Colonic mucosa (tissue), 4 donors: ENCODE measurements at regions not wholly inside any gene's neighbourhood (a gene's known extent, or its start where the extent isn't known, plus 50 kb on each side); places are given as distances from the start of the nearest gene placed in this dataset.

ENCODE experiments used
- DNase-seq: peaks from one replicate; pipeline ENCODE4 v3.0.0-alpha.2; 2020
- H3K27ac ChIP-seq: fragments of 200-600 bp; one replicate; pipeline ENCODE4 v1.8.0; 2021
- H3K27me3 ChIP-seq: fragments of 200-600 bp; one replicate; pipeline ENCODE4 v1.8.0; 2021
- H3K36me3 ChIP-seq: fragments of 200-600 bp; one replicate; pipeline ENCODE4 v1.8.0; 2021
- H3K4me1 ChIP-seq: fragments of 200-600 bp; one replicate; pipeline ENCODE4 v1.8.0; 2021; ENCODE audit warnings: mild to moderate bottlenecking
- H3K4me3 ChIP-seq: fragments of 200-600 bp; one replicate; pipeline ENCODE4 v1.8.0; 2021
- H3K9ac ChIP-seq, 2 donors: one replicate each; pipeline ENCODE4 v1.7.0; 2013; ENCODE audit warnings: control low read depth in 2 of 2, low read depth in 2 of 2, low read length in 2 of 2
- H3K9me3 ChIP-seq: fragments of 200-600 bp; one replicate; pipeline ENCODE4 v1.8.0; 2021
- intact Hi-C: fragments of 100-400 bp; cut with DNase I; formaldehyde crosslinking; loops from one replicate; pipeline ENCODE4 v1.14.1; 2022
- TF ChIP-seq, protein P1 (sequence below): fragments of 200-600 bp; IDR thresholded peaks from one replicate; pipeline ENCODE4 v1.8.0; 2022; ENCODE audit warnings: antibody characterized with exemption, mild to moderate bottlenecking
- donor health status: healthy.
- donor health status: DM: no; HTN: no; CAD: no.
- donor health status: DM: no; HTN: no; CAD: no.

DNA sequence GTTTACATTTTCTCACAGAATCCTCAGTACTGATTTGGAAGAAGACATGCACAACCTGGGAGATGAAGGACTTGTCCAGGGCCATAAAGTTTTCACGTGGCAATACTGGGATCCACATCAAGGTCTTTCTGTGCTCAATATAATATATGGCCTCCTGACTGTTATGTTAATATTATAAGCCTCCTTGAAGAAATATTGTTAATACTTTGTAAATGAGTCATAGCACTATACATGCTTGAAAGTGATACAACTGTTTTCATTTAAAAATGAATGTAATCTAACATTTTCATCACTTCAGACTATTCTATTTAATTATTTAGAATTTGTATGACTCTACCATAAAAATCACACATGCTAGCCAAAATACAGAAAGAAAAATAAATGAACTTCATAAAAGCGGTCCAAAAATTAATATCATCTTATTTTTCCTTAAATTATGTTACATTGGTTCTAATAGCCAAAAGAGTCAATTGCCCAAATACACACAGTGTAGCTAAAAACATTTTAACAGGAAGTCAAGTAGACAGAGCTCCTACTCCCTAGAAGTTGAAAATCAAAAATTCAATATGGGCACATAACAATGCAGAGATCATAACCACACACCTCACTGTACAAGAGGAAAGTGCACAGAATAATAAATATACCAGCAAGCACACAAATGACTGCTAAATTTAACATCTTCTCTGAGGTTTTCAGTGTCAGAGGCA is 188.0 kb upstream of the HDDC2 start:
- intact Hi-C loops: no loop called here

DNA sequence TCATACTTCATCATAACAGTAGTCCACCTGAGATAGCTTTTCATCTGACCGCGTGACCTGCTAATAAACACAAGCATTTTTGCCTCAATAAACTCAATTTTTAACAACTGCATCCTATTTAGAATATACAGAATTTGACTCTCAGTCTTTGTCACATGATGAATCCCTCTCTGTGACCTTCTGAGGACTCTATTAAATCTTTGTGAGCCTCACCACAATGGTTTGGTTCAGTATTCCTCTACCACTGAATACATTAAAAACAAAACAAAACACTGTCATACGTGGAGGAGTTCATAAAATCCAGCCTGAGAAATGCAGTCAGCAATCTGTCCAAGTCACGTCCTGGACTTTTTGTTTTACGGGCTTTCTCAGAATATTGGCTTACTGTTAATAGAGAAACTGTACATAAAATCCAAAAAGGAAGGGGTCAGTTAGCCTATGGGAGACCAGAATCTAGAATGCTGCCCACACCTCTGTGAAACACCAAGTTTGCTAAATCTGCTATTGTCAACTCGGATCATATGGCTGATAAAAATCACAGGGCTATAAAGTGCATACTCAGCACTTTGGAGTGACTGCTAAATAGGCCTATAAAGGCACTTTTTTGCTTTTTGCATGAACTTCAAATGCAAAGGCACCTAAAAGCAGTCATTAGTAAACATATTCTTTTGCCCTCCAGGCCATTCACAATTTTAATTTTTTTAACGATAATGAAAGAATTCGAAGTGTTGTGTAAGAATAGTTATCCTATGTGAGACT is 190.3 kb upstream of the HDDC2 start:
- H3K9me3 ChIP-seq: no peaks in the 10 kb centered on the region
- H3K4me1 ChIP-seq: no peaks in the 10 kb centered on the region
- no peak overlapping the region for H3K9ac ChIP-seq
- intact Hi-C loops: no loop called here
- H3K27ac ChIP-seq: no peak overlapping the region
- no peaks in the 10 kb centered on the region for H3K36me3 ChIP-seq
- DNase-seq: no peak
- H3K27me3 ChIP-seq: no peaks in the 10 kb centered on the region
- TF ChIP-seq, protein P1, sequence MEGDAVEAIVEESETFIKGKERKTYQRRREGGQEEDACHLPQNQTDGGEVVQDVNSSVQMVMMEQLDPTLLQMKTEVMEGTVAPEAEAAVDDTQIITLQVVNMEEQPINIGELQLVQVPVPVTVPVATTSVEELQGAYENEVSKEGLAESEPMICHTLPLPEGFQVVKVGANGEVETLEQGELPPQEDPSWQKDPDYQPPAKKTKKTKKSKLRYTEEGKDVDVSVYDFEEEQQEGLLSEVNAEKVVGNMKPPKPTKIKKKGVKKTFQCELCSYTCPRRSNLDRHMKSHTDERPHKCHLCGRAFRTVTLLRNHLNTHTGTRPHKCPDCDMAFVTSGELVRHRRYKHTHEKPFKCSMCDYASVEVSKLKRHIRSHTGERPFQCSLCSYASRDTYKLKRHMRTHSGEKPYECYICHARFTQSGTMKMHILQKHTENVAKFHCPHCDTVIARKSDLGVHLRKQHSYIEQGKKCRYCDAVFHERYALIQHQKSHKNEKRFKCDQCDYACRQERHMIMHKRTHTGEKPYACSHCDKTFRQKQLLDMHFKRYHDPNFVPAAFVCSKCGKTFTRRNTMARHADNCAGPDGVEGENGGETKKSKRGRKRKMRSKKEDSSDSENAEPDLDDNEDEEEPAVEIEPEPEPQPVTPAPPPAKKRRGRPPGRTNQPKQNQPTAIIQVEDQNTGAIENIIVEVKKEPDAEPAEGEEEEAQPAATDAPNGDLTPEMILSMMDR: no peak
- no peak overlapping the region for H3K4me3 ChIP-seq

More for the DNA sequence above, 188.0 kb upstream of the HDDC2 start:
- H3K9me3 ChIP-seq: no peaks in the 10 kb centered on the region
- TF ChIP-seq, protein P1: no peak
- no peak for DNase-seq
- H3K27ac ChIP-seq: no peak overlapping the region
- no peaks in the 10 kb centered on the region for H3K36me3 ChIP-seq
- no peaks in the 10 kb centered on the region for H3K27me3 ChIP-seq
- no peaks in the 10 kb centered on the region for H3K4me1 ChIP-seq
- H3K4me3 ChIP-seq: no peak overlapping the region
- H3K9ac ChIP-seq: no peak overlapping the region

DNA sequence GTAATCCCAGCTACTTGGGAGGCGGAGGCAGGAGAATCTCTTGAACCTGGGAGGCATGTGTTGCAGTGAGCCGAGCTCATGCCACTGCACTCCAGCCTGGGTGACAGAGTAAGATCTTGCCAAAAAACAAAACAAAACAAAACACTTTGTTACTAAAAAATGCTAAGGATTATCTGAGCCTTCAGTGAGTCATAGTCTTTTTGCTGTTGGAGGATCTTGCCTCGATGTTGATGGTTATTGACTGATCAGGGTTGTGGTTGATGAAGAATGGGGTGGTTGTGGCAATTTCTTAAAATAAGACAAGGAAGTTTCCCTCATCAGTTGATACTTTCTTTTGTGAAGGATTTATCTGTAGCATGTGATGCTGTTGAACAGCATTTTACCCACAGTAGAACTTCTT is 196.8 kb upstream of the HDDC2 start:
- no peak overlapping the region for H3K27ac ChIP-seq
- H3K4me1 ChIP-seq: no peaks in the 10 kb centered on the region
- TF ChIP-seq, protein P1: no peak
- intact Hi-C loops: no loop called here
- DNase-seq: no peak
- H3K36me3 ChIP-seq: no peaks in the 10 kb centered on the region
- no peak overlapping the region for H3K4me3 ChIP-seq
- H3K27me3 ChIP-seq: no peaks in the 10 kb centered on the region
- H3K9ac ChIP-seq: no peak overlapping the region
- H3K9me3 ChIP-seq: no peaks in the 10 kb centered on the region

DNA sequence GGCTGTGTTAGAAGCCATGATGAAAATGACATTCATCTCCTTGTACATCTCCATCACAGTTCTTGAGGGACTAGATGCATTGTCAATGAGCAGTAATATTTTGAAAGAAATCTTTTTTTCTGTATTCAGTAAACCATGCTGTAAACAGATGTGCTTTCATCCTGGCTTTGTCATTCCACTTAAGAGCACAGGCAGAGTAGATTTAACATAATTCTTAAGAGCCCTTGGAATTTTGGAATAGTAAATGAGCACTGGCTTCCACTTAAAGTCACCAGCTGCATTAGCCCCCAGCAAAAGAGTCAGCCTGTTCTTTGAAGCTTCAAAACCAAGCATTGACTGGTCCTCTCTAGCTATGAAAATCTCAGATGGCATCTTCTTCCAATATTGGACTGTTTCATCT is 197.8 kb upstream of the HDDC2 start:
- Histone ChIP-seq H3K9me3 (no peaks in the 10 kb centered on the region), H3K4me1 (no peaks in the 10 kb centered on the region), H3K4me3 (no peak overlapping the region), H3K27me3 (no peaks in the 10 kb centered on the region), H3K36me3 (no peaks in the 10 kb centered on the region), H3K27ac (no peak overlapping the region), H3K9ac (no peak overlapping the region)
- TF ChIP-seq, protein P1: no peak
- no peak for DNase-seq
- intact Hi-C loops: no loop called here

DNA sequence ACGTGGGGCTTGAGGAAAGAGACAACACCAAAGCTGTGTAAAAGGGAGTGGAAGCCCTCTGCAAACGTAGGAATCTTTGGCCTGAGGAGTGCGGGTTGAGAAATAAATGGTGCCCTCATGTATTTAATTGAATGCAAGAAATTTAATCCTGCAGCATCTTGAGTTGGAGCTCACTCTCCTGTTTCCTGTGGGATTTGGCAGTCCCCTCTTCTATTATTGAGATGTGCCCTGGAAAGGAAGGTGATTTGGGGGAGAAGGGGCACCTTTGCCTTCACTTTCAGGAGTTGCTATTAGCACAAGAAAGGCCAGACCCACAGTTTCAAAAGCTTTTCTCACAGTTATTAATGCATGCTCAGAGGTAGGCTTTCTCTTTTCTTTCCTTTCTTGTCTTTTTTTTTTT is 201.4 kb upstream of the HDDC2 start:
- H3K27me3 ChIP-seq: no peaks in the 10 kb centered on the region
- no peak overlapping the region for H3K27ac ChIP-seq
- no peaks in the 10 kb centered on the region for H3K36me3 ChIP-seq
- no peak for DNase-seq
- no peak overlapping the region for H3K4me3 ChIP-seq
- H3K9me3 ChIP-seq: no peaks in the 10 kb centered on the region
- no peaks in the 10 kb centered on the region for H3K4me1 ChIP-seq
- intact Hi-C loops: no loop called here
- TF ChIP-seq, protein P1: no peak
- no peak overlapping the region for H3K9ac ChIP-seq
